Neural progenitor cell (in vitro differentiated cells): ENCODE measurements at regions not wholly inside any gene's neighbourhood (a gene's known extent, or its start where the extent isn't known, plus 50 kb on each side); places are given as distances from the start of the nearest gene placed in this dataset.

ENCODE experiments used
- CTCF ChIP-seq: fragments of 200-600 bp; sonication (generic); IDR thresholded peaks from 2 replicates; pipeline ENCODE4 v1.5.1; 2017; ENCODE audit warnings: antibody characterized with exemption, mild to moderate bottlenecking
- EZH2 ChIP-seq: fragments of 200-600 bp; sonication (generic); IDR thresholded peaks from 2 replicates; pipeline ENCODE4 v1.6.1; 2017; ENCODE audit warnings: antibody characterized with exemption, mild to moderate bottlenecking, moderate library complexity
- EZH2phosphoT487 ChIP-seq: fragments of 200-600 bp; sonication (generic); IDR thresholded peaks from 2 replicates; pipeline ENCODE4 v1.6.1; 2017; ENCODE audit warnings: antibody characterized with exemption

DNA sequence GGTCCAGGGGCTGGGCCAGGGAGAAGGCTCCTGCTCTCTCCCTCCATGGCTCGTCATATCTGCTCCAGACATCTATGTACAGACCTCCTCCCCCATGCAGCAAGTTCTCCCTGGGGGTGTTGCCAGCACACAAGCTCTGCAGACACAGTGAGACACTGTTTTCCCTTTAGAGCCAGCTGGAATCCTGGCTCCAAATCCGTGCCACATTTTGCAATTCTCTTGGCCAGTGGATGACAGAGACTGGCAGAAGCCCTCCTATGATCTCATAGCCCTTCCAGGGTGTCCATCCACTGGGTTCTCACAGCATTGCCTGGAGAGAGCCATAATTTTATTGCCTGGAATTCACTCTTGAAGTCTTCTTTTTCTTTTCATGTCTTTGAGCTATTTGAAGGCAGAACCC, 203.9 kb downstream of the TLE3 start:
- TF ChIP-seq CTCF (no peak), EZH2 (no peak), EZH2phosphoT487 (no peak)
